Common myeloid progenitor, CD34-positive (primary cell): ENCODE measurements at regions not wholly inside any gene's neighbourhood (a gene's known extent, or its start where the extent isn't known, plus 50 kb on each side); places are given as distances from the start of the nearest gene placed in this dataset.
"Not testable (repeated sequence)": the region's sequence is repeated elsewhere in the genome, so short reads cannot be mapped to it uniquely, and the experiment has no call there.

Source experiments
- CTCF ChIA-PET: fragments of 350-600 bp; sonication (Branson Sonifier 250); formaldehyde crosslinking; loops from one replicate; lab custom pipeline; 2021; ENCODE audit warnings: antibody characterized with exemption; lab: Charles Lee
- POLR2A ChIA-PET: fragments of 350-600 bp; sonication (Branson Sonifier 250); formaldehyde crosslinking; loops from one replicate; lab custom pipeline; 2021; ENCODE audit warnings: antibody characterized with exemption; lab: Charles Lee
- DNase-seq, 3 donors: peaks; one replicate each; pipeline versions ENCODE4 v3.0.0 to v3.0.0-alpha.2; 2013
- H3K27ac ChIP-seq, 2 experiments: 1 replicate in 1 of 2; 2 replicates in 1 of 2; pipeline ENCODE4 v1.7.0; 2013; ENCODE audit warnings: inconsistent platforms in 2 of 2, low read length in 2 of 2, mild to moderate bottlenecking in 2 of 2, low read depth in 1 of 2, moderate library complexity in 1 of 2; ENCODE audit not compliant: severe bottlenecking in 2 of 2, insufficient read depth in 1 of 2, poor library complexity in 1 of 2
- H3K27me3 ChIP-seq, 5 experiments: replicated peaks in 2 of 5; 1 replicate in 3 of 5; 2 replicates in 2 of 5; pipeline versions ENCODE4 v1.6.1 to v1.7.0; 2013; ENCODE audit warnings: low read length in 4 of 5, mild to moderate bottlenecking in 2 of 5, moderate library complexity in 2 of 5, inconsistent platforms in 1 of 5; ENCODE audit not compliant: insufficient read depth in 5 of 5, control insufficient read depth in 4 of 5
- H3K36me3 ChIP-seq, 4 experiments: 1 replicate in 2 of 4; 2 replicates in 2 of 4; pipeline versions ENCODE4 v1.6.1 to v1.7.0; 2013; ENCODE audit warnings: low read length in 3 of 4, control low read depth in 1 of 4, mild to moderate bottlenecking in 1 of 4; ENCODE audit not compliant: control insufficient read depth in 4 of 4, insufficient read depth in 4 of 4
- H3K4me1 ChIP-seq, 4 experiments: 1 replicate in 3 of 4; 2 replicates in 1 of 4; pipeline versions ENCODE4 v1.6.1 to v1.7.1; 2013; ENCODE audit warnings: low read length in 3 of 4, mild to moderate bottlenecking in 3 of 4, control low read depth in 1 of 4, inconsistent platforms in 1 of 4, moderate library complexity in 1 of 4; ENCODE audit not compliant: control insufficient read depth in 4 of 4, insufficient read depth in 4 of 4; ENCODE audit errors: control extremely low read depth in 1 of 4
- H3K4me3 ChIP-seq, 7 experiments: 1 replicate in 4 of 7; 2 replicates in 3 of 7; pipeline versions ENCODE4 v1.5.1 to v1.7.0; 2013; ENCODE audit warnings: mild to moderate bottlenecking in 7 of 7, low read length in 6 of 7, moderate library complexity in 6 of 7, inconsistent platforms in 2 of 7, low read depth in 2 of 7, control low read depth in 1 of 7; ENCODE audit not compliant: insufficient read depth in 4 of 7, control insufficient read depth in 1 of 7; ENCODE audit errors: extremely low read depth in 1 of 7
- H3K9me3 ChIP-seq, 5 experiments: 1 replicate in 4 of 5; 2 replicates in 1 of 5; pipeline versions ENCODE4 v1.6.1 to v1.7.1; 2013; ENCODE audit warnings: low read length in 4 of 5, mild to moderate bottlenecking in 2 of 5, inconsistent platforms in 1 of 5, low read depth in 1 of 5, moderate library complexity in 1 of 5; ENCODE audit not compliant: control insufficient read depth in 4 of 5, insufficient read depth in 2 of 5; ENCODE audit errors: control extremely low read depth in 1 of 5
- WGBS: methylation state at CpG from one replicate; pipeline ENCODE4 v1.1.5; 2013; ENCODE audit not compliant: insufficient coverage; 5-methylcytosine and 5-hydroxymethylcytosine counted together

DNA sequence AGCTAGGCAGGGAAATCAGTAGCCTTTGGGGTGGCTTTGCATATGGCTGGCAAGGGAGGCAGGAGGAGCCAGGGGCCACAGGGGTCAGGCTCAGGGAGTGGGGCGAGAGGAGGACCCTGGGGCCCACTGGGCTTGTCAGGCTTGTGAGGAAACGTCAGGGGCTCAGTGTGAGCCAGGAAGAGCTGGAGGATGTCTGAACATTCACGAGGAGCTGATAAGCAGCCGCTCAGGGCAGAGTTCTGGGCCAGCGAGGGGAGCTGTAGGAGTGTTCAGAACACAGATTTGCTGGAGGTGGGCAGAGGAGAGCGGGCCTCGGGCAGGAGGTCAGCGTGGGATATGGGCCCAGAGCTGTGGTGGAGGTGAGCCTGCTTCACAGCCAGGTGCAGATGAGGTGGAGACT, 72.7 kb upstream of the MTLN start:
- H3K4me3 ChIP-seq, H3K9me3 ChIP-seq, H3K4me1 ChIP-seq, H3K27me3 ChIP-seq, CTCF ChIA-PET, DNase-seq, H3K36me3 ChIP-seq, POLR2A ChIA-PET, H3K27ac ChIP-seq: not testable (repeated sequence)
- WGBS = no CpG with 5 or more reads among the region's 8 CpGs

DNA sequence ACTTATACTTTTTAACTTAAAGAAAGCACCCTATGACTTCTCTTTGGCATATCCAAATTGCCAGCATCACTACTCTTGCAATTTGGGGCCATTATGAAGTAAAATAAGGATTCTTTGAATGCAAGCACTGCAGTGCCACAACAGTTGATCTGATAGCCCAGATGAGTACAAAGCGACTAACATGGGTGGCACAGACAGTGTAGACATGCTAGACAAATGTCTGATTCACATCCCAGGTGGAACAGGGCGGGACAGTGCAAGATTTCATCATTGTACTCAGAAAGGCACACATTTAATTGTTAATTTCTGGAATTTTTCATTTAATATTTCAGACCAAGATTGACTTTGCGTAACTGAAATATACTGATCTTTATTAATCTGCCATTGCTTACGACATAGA, 68.5 kb upstream of the MTLN start:
- WGBS = no CpG with 5 or more reads among the region's 4 CpGs
- H3K27ac ChIP-seq, DNase-seq, H3K4me1 ChIP-seq, H3K9me3 ChIP-seq, H3K27me3 ChIP-seq, POLR2A ChIA-PET, H3K36me3 ChIP-seq, CTCF ChIA-PET, H3K4me3 ChIP-seq: not testable (repeated sequence)

DNA sequence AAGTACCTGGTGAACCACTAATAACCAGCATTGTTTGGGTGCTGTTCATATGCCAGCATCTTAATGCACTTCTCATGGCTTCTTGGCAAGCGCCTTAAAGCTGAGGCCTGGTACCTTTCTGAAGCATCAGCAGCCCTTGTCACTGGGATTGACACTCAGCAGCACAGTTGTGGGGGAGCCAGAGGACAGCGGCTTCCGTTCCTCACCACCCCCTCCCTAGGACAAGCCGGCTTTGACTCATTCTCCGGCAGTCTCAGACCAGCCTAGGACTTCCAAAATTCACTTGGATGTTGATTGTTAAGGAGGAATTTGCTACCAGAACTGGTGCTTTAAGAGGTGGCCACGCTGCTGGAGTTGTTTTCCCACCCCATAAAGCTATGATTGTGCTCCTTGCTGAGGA, 64.7 kb upstream of the MTLN start:
- DNase-seq, POLR2A ChIA-PET, H3K36me3 ChIP-seq, H3K4me3 ChIP-seq, CTCF ChIA-PET, H3K4me1 ChIP-seq, H3K9me3 ChIP-seq, H3K27ac ChIP-seq, H3K27me3 ChIP-seq: not testable (repeated sequence)
- no CpG with 5 or more reads among the region's 6 CpGs for WGBS

DNA sequence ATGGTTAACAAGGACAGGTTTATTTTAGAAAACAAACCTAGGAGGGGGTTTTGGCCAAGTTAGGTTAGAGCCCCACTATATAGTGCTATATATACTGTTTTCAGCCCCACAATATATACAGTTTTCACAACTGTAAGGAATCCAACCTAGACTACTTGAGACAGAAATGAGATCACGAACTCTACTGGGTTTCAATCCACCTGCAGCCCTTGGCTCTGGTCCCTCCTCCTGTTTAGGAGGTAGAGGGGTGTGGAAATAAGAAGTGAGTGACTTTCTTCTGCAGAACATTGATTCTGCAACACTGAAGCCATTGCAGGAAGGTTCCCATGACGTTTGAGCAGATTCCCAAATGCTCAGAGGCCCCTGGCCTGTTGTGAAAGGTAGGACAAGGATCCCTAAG, 63.7 kb upstream of the MTLN start:
- H3K36me3 ChIP-seq, H3K9me3 ChIP-seq, CTCF ChIA-PET, H3K27me3 ChIP-seq, H3K27ac ChIP-seq, H3K4me1 ChIP-seq, H3K4me3 ChIP-seq, POLR2A ChIA-PET: not testable (repeated sequence)
- WGBS = no CpG with 5 or more reads among the region's 2 CpGs
- peak in 2 of 3 donors; percentile 6 to 19 for DNase-seq

DNA sequence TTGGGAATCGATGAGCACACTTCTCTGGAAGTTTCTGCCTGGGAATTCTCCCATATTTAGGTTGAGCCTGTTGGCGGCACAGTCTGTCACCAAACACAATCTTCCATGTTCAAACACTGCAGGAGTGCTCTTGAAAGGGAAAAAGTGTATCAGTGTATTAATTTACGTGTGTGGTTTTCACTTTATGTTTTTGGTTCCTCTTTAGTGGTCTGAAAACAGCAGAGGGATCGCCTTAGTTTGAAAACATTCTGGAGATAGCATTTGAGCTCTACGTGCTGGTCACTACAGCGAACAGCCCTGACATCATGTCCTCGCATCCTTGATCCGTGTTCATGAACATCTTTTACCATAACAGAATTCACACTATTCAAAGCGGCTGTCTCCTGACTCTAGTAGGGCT, 57.3 kb upstream of the MTLN start:
- WGBS = no CpG with 5 or more reads among the region's 9 CpGs

DNA sequence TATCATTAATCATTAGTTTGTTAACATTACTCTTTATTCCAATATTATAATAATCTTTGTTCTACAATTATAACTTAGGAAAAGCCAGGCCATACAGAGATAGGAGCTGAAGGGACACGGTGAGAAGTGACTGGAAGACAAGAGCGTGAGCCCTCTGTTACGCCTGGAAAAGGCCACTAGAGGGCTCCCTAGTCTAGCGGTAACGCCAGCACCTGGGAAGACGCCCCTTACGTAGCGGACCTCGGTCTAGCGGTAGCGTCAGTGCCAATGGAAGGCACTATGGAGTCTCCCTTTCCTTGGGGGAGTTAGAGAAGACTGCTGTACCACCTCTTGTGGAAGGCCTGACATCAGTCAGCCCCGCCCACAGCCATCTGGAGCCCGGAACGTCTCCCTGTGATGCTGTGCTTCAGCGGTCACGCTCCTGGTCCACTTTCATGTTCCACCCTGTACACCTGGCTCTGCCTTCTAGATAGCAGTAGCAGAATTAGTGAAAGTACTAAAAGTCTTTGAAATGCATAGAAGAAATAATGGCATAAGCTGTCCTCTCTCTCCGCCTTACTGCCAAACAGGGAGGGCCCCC, 55.6 kb upstream of the MTLN start:
- H3K27me3 ChIP-seq, H3K36me3 ChIP-seq, POLR2A ChIA-PET, H3K4me1 ChIP-seq, H3K9me3 ChIP-seq, DNase-seq, H3K27ac ChIP-seq, H3K4me3 ChIP-seq, CTCF ChIA-PET: not testable (repeated sequence)
- no CpG with 5 or more reads among the region's 17 CpGs for WGBS

More for the DNA sequence above, 57.3 kb upstream of the MTLN start:
- H3K27ac ChIP-seq, H3K9me3 ChIP-seq, CTCF ChIA-PET, H3K27me3 ChIP-seq, H3K36me3 ChIP-seq, H3K4me1 ChIP-seq, DNase-seq, POLR2A ChIA-PET, H3K4me3 ChIP-seq: not testable (repeated sequence)

DNA sequence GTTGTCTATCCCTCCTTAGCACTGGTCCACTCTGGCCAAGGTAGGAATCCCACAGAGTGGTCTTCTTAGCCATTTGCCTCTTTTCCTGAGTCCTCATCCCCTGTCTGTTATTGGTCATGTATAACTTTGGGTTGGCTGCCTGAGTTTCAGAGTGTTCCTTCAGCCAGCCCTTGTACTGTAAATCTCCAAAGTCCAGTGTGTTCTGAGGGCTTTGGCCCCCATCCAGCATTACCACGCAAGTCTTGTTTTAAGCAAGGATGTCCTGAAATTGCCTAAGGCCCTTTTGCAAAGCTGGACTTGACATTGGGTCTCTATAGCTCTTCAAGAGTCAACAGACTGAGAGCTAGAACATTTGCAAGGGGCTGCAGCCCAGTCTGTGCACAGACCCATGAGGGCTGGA, 52.5 kb upstream of the MTLN start:
- H3K36me3 ChIP-seq, DNase-seq, H3K9me3 ChIP-seq, H3K27ac ChIP-seq, H3K27me3 ChIP-seq, POLR2A ChIA-PET, H3K4me3 ChIP-seq, CTCF ChIA-PET, H3K4me1 ChIP-seq: not testable (repeated sequence)
- WGBS = no CpG with 5 or more reads among the region's 1 CpG
